ENCODE measurements at regions not wholly inside any gene's neighbourhood (a gene's known extent, or its start where the extent isn't known, plus 50 kb on each side); places are given as distances from the start of the nearest gene placed in this dataset.

- Histone ChIP-seq H3K4me1 (ENCODE audit: insufficient read depth, low read length, severe bottlenecking) (no peaks in the 10 kb centered on the region), H3K36me3 (ENCODE audit: insufficient read depth, low read length) (no peaks in the 10 kb centered on the region), H3K4me3 (ENCODE audit: low read depth, low read length, poor library complexity, severe bottlenecking) (no peak overlapping the region), H4K20me1 (ENCODE audit: insufficient read depth, low read length) (no peaks in the 10 kb centered on the region), H3K27ac (ENCODE audit: low read depth, low read length, poor library complexity, severe bottlenecking) (no peak overlapping the region), H3K9me3 (ENCODE audit: low read length) (no peaks in the 10 kb centered on the region), H3K9ac (ENCODE audit: low read length) (no peak overlapping the region), H3K79me2 (ENCODE audit: insufficient read depth, low read length) (no peaks in the 10 kb centered on the region), H3K27me3 (ENCODE audit: insufficient read depth, low read length) (no peaks in the 10 kb centered on the region), H2AFZ (ENCODE audit: low read length) (no peak overlapping the region), H3F3A (ENCODE audit: insufficient read depth, low read length) (no peaks in the 10 kb centered on the region), H3K9me2 (ENCODE audit: low read depth, low read length) (no peaks in the 10 kb centered on the region), H3K4me2 (ENCODE audit: low read length) (no peak overlapping the region)
- TF ChIP-seq EZH2 (IDR thresholded peaks at IDR 0.05; ENCODE audit: borderline replicate concordance, low read length) (no peak), CTCF (IDR thresholded peaks at IDR 0.05; ENCODE audit: low read length) (no peak)
Measured at GRCh38 chr6:44715188-44715587, 327.7 kb downstream of the CDC5L start.

GRCh38 chr6:44715925-44716324, 328.4 kb downstream of the CDC5L start:
- no peaks in the 10 kb centered on the region for H3K9me2 ChIP-seq (ENCODE audit: low read depth, low read length)
- H3F3A ChIP-seq (ENCODE audit: insufficient read depth, low read length) = no peaks in the 10 kb centered on the region
- no peak overlapping the region for H3K4me2 ChIP-seq (ENCODE audit: low read length)
- no peak for TF ChIP-seq EZH2 (IDR thresholded peaks at IDR 0.05; ENCODE audit: borderline replicate concordance, low read length)
- no peak for TF ChIP-seq CTCF (IDR thresholded peaks at IDR 0.05; ENCODE audit: low read length)
- H3K36me3 ChIP-seq (ENCODE audit: insufficient read depth, low read length) = no peaks in the 10 kb centered on the region
- no peaks in the 10 kb centered on the region for H3K4me1 ChIP-seq (ENCODE audit: insufficient read depth, low read length, severe bottlenecking)
- no peaks in the 10 kb centered on the region for H3K79me2 ChIP-seq (ENCODE audit: insufficient read depth, low read length)
- no peaks in the 10 kb centered on the region for H3K27me3 ChIP-seq (ENCODE audit: insufficient read depth, low read length)
- H3K4me3 ChIP-seq (ENCODE audit: low read depth, low read length, poor library complexity, severe bottlenecking) = no peak overlapping the region
- no peak overlapping the region for H3K9ac ChIP-seq (ENCODE audit: low read length)
- H4K20me1 ChIP-seq (ENCODE audit: insufficient read depth, low read length) = no peaks in the 10 kb centered on the region
- H2AFZ ChIP-seq (ENCODE audit: low read length) = no peak overlapping the region
- H3K27ac ChIP-seq (ENCODE audit: low read depth, low read length, poor library complexity, severe bottlenecking) = no peak overlapping the region
- no peaks in the 10 kb centered on the region for H3K9me3 ChIP-seq (ENCODE audit: low read length)

- H3F3A ChIP-seq (ENCODE audit: insufficient read depth, low read length) = no peaks in the 10 kb centered on the region
- no peaks in the 10 kb centered on the region for H3K27me3 ChIP-seq (ENCODE audit: insufficient read depth, low read length)
- TF ChIP-seq EZH2 (IDR thresholded peaks at IDR 0.05; ENCODE audit: borderline replicate concordance, low read length) = no peak
- no peak for TF ChIP-seq CTCF (IDR thresholded peaks at IDR 0.05; ENCODE audit: low read length)
Measured at GRCh38 chr6:44717431-44717830, 329.9 kb downstream of the CDC5L start.

More at GRCh38 chr6:44717431-44717830, 329.9 kb downstream of the CDC5L start:
- no peak overlapping the region for H3K27ac ChIP-seq (ENCODE audit: low read depth, low read length, poor library complexity, severe bottlenecking)
- H2AFZ ChIP-seq (ENCODE audit: low read length) = no peak overlapping the region
- no peak overlapping the region for H3K9ac ChIP-seq (ENCODE audit: low read length)
- H3K4me2 ChIP-seq (ENCODE audit: low read length) = no peak overlapping the region
- H3K9me3 ChIP-seq (ENCODE audit: low read length) = no peaks in the 10 kb centered on the region
- H3K36me3 ChIP-seq (ENCODE audit: insufficient read depth, low read length) = no peaks in the 10 kb centered on the region
- H3K4me1 ChIP-seq (ENCODE audit: insufficient read depth, low read length, severe bottlenecking) = no peaks in the 10 kb centered on the region
- H3K9me2 ChIP-seq (ENCODE audit: low read depth, low read length) = no peaks in the 10 kb centered on the region
- H3K4me3 ChIP-seq (ENCODE audit: low read depth, low read length, poor library complexity, severe bottlenecking) = no peak overlapping the region
- H3K79me2 ChIP-seq (ENCODE audit: insufficient read depth, low read length) = no peaks in the 10 kb centered on the region
- H4K20me1 ChIP-seq (ENCODE audit: insufficient read depth, low read length) = no peaks in the 10 kb centered on the region

Measured in OCI-LY1 (cell line).